GM04503 (cell line): ENCODE measurements at regions not wholly inside any gene's neighbourhood (a gene's known extent, or its start where the extent isn't known, plus 50 kb on each side); places are given as distances from the start of the nearest gene placed in this dataset.
"Not testable (repeated sequence)": the region's sequence is repeated elsewhere in the genome, so short reads cannot be mapped to it uniquely, and the experiment has no call there.

ENCODE experiments used
- DNase-seq: peaks from one replicate; pipeline ENCODE4 v3.0.0-alpha.2; 2012; ENCODE audit warnings: low read depth

DNA sequence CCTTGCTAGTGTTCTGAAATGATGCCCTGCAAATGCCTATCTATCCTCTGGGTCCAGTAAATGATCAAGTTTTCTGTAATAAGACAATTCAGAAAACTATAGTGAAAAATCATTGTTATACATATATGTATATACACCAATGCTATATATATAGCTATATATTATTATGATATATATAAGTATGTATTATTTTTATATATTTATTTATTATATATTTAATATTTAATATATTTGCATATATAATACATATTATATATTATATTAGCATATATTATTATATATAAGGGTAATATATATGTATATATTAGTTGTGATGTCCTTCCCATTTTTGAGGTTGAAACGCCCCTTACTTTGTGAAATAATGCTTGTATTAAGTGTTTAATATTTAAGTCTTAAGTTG is 181.4 kb upstream of the CACNA2D1 start:
- no peak for DNase-seq

DNA sequence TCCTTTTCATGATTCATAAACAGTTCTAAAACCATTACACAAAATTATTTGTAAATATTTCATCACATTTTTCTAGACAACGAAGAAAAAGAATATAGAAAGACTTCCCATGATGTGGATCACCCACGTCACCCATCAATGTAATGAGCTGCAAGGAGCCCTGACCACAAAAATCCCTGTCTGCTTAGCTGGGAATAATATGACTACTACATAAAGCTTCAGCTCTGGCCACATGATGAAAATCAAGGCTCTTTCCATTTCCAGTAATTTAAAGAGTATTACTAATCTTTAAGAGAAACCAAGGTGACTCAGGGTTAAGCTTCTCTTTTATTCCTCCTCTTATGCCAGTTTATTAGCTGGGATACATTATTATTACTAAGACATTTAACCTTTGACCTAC is 180.8 kb upstream of the CACNA2D1 start:
- DNase-seq = peak; percentile 27

DNA sequence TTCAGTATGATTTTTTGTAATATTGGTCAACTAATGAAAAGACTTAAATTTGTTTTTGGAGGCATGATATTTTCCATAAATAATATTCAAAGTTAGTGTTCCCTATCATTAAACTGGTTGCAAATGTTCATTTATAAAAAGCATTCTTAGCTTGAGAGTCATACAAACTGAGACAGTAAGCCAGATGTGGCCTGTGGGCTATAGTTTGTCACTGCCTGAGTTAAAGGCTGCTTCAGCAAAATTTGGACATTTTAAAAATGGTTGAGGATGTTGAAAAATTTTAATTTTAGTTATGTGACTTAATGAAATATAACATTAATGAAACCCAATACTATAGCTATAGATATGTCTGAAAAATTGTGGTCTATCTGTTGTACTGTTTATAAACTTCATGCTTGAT is 180.2 kb upstream of the CACNA2D1 start:
- no peak for DNase-seq

DNA sequence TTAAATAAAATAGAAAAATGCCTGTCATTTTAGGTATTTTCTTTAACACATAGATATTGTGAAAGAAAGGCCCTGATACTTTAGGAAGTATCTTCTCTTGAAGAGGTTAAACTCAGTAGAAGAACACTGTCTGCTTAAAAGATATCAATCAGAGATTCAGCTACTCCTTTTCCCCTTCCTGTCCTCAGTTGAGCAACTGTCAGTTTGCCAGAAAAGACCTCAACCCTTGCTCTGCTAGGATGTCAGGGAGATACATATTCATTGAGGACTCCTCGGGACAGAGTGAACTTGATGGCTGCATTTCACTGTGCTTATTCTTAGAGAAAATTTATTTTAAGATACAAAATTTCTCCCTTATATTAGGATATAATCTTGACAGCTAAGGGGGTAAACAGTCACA is 173.6 kb upstream of the CACNA2D1 start:
- no peak for DNase-seq

DNA sequence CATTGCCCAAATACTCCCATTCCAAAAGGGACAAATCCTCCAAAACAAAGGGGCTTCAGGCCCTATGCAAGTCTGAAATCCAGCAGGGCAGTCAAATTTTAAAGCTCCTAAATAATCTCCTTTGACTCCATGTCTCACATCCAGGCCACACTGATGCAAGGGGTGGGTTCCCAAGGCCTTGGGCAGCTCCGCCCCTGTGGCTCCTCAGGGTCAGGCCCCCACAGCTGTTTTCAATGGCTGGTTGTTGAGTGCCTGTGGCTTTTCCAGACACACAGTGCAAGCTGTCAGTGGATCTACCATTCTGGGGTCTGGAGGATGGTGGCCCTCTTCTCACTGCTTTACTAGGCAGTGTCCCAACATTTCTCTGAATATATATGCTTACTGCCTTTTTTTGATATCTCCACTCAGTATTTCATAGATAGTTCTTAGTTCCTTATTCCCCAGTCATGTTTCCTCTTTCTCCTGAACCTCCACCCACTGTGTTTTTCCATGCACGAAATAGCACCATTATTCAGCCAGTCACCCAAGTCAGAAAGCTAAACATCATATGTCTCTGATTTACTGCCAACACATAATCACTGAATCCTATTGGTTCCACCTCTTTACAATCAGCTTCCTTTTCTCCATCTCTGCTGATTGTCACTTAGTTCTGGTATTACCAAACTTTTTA is 172.6 kb upstream of the CACNA2D1 start:
- DNase-seq = no peak

DNA sequence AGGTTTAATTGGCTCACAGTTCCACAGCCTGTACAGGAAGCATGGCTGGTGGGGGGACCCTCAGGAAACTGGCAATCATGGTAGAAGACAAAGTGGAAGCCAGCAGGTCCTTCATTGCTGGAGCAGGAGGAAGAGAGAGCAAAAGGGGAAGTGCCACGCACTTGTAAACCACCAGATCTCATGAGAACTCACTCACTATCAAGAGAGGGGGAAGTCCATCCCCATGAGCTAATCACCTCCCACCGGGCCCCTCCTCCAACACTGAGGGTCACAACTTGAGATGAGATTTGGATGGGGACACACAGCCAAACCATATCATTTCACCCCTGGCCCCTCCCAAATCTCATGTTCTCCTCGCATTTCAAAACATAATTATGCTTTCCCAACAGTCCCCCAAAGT is 171.9 kb upstream of the CACNA2D1 start:
- no peak for DNase-seq

DNA sequence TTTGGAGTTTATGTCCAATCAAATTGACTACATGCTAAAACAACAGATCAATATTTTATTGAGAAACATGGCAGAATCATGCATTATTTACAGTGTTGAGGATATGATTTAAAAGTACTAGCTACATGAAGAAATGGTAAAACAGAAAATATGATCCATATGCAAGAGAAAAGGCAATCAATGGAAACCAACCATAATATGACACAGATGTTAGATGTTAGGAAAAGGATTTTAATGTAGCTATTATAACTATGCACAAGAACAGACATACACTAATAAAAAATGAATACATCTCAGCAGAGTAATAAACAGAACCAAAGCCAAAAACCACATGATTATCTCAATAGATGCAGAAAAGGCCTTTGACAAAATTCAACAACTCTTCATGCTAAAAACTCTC is 166.2 kb upstream of the CACNA2D1 start:
- DNase-seq = no peak

DNA sequence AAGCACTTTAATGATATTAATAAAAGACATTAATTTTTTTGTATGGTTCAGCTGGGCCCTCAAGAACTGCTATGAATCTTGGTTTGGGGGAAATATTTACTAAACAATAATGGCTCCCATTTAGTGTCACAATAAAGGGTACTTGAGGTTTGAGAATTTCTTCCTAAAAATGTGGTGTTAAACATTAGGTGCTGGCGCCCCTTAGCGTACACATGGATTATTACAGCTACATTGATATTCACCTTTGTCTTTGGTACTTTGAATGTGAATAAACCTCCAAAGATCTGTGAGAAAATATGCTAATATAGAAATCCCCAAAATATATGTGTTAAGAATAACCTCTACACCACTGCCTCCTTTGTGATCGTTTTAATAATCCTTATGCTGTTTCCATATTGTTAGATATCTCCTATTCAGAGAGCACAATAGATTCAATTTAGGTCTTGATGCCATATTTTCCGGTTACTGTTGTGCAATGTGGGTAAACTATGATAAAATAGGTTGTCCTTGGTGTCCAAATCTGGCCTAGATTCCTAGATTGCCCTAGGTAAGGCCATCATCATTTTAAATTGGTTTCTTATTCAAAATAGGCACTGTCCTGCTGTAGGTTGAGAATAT is 161.8 kb upstream of the CACNA2D1 start:
- DNase-seq = no peak

DNA sequence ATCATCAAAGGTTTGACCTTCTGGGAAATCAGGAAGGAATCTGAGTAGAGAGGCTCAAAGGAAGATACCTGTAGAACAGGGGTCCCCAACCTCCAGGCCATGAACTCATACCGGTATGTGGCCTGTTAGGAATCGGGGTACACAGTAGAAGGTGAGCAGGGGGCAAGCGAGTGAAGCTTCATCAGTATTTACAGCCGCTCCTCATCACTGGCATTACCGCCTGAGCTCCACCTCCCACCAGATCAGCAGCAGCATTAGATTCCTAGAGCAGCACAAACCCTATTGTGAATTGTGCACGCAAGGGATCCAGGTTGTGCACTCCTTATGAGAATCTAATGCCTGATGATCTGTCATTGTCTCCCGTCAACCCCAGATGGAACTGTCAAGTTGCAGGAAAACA is 158.5 kb upstream of the CACNA2D1 start:
- no peak for DNase-seq

DNA sequence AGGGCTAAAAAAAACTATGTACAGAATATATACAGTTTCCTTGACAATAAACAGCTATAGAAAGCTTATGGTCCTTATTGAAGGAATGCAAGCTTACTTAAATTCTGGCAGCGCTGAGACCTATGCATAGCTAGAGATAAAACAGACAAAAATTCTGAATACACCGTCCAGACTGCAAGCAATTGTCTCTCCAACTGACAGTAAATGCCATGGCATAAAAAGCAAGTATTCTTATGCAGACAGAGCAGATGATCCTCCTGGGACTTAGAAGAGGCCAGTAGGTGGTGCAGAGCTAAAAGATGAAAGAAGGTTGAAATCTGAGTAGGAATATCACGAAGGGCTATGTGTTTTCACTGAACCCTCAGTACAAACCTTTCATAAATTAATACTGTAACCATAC is 157.0 kb upstream of the CACNA2D1 start:
- no peak for DNase-seq

DNA sequence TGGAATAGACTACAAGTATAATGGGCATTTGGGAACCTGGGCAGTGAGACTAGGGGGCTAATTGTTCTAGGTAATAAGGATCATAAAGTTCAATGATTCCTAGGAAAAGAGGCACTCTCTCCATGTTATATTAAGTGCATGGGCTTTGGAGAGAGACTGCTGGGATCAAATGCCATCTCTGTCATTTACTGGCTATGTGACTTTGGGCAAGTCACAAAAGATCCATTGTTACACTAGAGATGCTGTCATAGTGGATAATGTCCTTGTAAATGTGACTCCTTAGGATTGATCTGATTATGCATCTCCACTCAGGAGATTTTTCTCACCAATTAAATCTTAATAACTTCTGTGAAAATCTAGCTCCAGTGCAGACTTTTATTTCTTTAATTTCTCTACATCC is 156.3 kb upstream of the CACNA2D1 start:
- DNase-seq = no peak

DNA sequence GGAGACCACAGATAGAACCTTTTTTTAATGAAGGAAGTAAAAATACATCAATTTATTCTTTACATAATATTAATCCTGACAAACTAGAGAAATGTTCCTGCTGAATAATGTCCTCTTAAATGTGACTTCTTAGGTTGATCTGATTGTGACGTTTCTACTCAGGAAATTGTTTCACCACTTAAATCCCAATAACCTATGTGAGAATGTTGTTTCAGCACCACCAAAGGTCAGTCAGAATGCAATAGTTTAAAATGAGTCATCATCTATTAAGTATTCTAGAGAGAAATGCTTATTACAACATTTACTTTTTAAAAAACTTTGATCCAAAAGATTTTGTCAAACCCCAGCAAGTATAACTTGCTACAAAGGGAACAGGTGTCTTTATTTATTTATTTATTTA is 155.4 kb upstream of the CACNA2D1 start:
- DNase-seq = no peak

DNA sequence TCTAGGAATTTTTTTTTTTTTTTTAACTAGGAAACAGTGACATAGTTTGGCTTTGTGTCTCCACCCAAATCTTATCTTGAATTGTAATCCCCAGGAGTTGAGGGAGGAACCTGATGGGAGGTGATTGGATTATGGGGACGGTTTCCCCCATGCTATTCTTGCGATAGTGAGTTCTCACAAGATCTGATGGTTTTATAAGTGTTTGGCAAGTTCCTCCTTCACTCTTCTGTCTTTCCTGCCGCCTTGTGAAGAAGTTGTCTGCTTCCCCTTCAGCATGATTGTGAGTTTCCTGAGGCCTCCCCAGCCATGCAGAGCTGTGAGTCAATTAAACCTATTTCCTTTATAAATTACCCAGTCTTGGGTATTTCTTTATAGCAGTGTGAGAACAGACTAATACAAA is 152.2 kb upstream of the CACNA2D1 start:
- DNase-seq = not testable (repeated sequence)

DNA sequence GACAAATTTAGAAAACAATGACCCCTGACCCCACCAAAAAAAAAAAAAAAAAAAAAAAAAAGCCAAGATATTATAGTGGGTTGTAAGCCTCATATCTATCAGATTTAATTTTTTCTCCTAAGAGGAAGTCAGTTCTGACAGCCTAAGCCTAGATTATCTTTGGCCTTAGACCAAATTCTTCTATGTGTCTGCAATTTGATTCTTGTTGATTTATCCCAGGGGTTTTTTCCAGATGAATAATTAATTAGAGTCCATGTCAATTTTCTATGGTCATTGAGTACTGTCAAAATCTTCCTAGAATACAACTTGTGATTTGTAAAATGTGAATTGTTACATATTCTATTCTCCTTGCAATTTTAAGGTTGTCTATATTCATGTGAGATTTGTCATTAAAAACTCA is 151.6 kb upstream of the CACNA2D1 start:
- no peak for DNase-seq

DNA sequence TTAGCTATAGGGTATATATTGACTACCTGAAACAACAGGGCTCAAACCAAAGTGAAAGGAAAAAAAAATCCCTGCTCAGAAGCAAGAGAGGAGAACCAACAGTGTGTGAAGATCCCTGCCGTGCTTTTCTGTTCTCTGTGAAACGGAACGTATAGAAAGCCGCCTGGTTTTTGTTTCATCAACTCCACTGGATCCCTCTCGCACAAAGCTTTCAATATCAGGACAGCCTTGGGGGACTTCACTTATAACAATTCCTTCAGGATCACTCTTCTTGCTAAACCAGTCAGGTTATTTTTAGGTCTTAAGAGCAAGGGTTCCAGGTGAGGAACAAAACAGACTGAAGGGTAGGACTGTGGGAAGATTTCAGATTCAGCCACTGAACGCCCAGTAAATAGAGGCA is 151.1 kb upstream of the CACNA2D1 start:
- no peak for DNase-seq

DNA sequence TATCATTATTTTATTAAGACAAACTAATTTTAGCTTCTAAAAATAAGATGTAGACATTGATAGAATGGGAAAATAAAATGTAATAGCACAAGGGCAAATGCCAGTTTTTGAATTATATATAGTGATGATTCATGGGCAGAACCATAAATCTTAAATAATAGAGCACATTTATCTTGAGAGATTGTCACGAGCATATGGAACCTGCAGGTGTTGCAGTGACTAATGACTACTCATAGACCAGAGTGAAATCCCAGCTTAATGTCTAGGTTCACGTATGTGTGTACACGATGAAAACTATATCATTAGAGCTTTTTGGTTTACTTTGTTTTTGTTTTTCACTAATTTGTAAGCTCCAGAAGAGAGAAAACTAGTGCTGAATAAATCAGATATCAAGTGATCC is 150.2 kb upstream of the CACNA2D1 start:
- DNase-seq = no peak

DNA sequence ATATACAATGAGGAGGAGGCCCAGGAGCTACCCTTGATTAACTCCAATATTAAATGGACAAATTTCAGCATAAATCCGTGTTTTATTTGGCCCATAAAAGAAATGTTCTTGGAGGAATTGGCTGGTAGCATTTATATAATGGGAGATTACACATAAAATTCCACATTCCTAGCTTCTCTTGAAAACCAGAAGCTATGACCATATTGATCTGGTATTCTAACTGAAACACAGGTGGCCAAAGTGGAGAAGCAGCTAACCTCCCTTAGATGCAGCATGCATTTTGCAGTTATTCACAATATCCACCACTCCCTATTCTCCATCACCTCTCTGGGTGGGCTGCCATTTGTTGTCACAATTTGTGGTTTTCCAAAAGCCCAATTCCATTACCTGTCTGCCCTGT is 148.8 kb upstream of the CACNA2D1 start:
- DNase-seq = no peak

DNA sequence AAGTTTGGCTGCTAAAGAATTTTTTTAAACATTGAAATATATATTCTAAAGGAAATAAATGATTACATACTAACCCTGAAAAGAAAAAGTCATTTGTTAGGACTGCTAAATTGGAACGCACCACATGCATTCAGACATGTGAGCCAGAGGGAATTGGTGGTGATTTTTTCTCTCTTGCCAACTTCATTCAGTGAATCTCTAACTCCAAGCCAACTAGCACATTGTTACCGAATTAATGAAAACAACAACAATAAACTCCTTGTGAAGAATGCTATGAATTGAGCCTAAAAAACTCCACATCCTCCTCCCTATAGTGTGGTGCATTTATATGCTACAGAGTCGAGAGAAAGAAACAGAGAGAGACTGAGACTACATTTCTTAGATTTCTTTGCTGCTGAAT is 135.5 kb upstream of the CACNA2D1 start:
- no peak for DNase-seq

DNA sequence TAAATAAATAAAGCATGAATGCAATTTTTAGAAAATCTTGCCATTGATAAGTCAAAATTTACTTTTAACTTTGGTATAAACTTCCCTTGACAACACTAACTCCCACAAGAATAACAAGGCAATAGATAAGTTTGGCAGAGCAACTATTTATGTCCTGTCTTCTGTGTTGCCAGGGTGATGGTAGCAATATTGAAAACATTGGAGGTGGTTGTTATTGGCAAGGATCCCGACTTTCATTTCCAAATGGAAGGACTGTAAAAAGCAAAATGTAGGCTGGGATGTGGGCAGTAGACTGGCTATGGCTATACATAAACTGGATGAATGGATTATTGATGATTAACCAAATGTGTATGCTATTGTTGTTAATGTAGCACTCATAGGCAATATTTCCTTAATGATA is 134.9 kb upstream of the CACNA2D1 start:
- DNase-seq = no peak

DNA sequence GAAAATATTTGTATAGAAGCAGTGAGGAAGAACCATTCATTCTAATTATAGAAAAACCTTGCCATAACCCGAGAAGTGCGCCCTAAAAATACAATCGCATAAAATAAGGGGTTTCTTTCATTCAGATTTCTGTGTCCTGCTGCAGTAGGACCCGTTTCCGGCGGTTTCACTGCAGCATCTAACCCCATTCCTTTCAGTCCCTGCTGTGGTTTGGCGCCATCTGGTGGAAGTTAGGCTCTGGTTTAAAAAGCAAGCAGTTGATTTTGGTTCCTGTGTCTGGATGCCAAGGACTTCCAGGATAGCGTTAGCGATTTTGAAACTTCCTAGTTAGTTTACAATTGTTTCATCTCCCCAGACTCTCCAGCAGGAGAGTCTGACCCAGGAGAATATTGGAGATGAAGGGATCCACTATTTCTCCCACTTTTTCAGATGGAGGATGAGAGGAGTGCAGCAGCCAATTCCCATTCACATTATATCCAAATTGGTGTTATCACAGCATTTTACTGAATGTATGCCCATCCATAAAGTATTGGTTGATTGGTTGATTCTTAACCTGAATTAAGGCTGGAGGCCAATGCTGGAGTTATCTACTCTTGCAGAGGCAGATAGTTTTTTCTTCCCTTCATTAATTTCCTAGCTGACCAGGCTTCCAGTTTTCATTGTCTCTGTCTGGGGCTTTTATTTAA is 128.8 kb upstream of the CACNA2D1 start:
- peak; percentile 31 for DNase-seq

DNA sequence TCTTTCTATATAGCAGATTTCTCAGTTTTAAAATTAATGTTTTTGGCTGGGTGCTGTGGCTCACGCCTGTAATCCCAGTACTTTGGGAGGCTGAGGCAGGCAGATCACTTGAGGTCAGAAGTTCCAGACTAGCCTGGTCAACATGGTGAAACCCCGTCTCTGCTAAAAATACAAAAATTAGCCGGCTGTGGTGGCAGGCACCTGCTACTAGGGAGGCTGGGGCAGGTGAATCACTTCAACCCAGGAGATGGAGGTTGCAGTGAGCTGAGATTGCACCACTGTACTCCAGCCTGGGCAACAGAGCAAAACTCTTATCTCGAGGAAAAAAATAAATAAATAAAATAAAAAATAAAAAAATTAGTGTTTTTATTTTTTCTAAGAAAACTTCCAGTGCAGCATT is 127.5 kb upstream of the CACNA2D1 start:
- not testable (repeated sequence) for DNase-seq

DNA sequence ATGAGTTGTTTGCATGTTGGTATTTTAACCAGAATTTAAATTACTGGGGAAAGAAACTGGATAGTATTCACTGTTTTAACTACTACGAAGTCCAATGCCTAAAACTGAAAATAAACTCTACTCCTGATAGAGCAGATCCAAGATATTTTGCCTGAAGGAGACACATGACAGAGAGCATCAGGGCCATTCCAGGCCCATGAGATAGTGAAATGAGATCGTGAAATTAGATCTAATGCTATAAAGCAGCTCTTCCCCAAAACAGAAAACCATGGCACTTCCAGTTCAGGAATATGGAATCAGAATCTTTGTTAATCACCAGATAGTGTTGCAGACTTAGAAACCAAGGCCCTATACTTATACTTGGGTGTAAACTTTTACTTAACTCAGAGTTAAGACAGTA is 124.3 kb upstream of the CACNA2D1 start:
- no peak for DNase-seq

DNA sequence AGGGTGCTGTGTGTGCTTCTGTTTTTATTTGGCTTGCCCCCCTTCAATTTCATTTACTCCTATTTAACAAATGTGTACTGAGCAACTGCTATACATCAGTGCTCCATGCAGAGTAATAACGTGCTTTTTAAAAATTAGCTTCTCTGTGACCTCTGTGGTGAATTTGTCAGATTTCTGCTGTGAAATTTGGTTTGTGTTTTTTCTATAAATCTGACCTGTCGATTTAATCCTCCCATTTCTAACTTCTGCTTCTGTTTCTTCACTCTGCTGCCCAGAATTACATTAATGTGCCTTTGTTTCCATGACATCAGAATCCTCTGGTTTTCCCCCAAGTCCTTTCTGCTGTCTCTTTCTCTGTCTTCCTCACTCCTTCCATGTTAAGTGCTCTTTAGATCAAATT is 123.8 kb upstream of the CACNA2D1 start:
- no peak for DNase-seq

DNA sequence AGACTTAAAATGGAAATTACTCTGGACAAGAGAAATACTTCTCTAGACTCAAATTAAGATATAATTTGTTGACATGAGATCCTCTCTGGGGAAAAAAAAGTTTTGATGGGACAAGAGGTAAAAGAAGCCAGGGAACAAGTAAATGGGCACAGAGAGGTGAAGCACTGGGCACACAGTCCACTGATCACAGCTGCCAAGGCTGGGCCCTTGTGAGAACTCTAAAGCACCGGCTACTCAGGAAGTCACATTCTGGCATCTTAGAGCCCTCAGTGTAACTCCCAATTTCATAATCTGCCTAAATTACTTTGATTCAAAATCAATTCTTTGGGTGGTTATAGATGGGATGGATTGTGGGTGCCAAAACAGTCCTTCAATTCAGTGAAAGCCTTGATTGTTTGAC is 123.2 kb upstream of the CACNA2D1 start:
- no peak for DNase-seq
